ENCODE measurements at regions not wholly inside any gene's neighbourhood (a gene's known extent, or its start where the extent isn't known, plus 50 kb on each side); places are given as distances from the start of the nearest gene placed in this dataset.

DNA sequence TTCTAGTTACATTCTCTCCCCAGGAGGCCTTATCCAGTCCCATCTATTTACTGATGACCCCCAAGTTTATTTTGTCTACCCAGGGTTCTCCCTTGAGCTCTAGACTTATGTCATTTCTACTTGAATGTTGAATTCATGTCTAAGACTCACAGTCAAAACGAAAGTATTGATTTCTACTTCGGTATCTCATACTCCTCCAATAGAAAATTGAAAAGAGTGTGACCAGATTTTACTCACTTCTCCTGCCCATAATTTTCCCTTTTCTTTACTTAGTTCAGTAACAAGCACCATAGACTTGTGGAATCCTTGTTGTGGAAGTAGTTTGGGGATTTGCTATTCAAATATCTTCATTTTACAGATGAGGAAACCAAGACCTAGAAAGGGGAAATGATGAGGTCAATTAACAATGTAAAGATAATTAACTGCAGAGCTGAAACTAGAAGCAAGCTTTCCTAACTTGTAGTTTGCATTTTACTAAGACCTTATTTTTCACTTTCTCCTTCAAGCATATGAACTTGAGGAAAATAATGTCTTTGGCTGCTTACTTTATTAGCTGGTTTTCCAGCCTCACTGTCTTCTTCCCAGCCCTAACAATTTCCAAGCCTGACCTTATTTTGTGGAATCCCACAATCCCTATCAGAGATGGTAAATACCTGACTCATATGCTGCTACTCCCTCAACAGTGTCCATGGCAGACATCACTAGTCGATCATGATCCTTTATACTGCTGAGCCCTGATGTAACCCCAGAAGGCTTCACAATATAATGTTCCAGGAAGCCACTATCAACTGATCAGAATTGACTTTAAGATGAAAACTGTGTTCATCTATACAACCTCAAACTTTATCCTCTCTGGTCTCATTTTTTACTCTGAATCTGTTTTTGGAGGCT is 123.9 kb upstream of the AGBL1 start:
- TF ChIP-seq POLR2A (IDR thresholded peaks at IDR 0.05; ENCODE audit: low read depth, low read length) (no peak), POLR2AphosphoS5 (IDR thresholded peaks at IDR 0.05; ENCODE audit: low read depth, low read length) (no peak)

All from GM12892 (cell line).